GM18517 (cell line): ENCODE measurements at regions not wholly inside any gene's neighbourhood (a gene's known extent, or its start where the extent isn't known, plus 50 kb on each side); places are given as distances from the start of the nearest gene placed in this dataset.

Source experiments
- ATAC-seq: cut with Tn5 transposase; IDR thresholded peaks from one replicate; pipeline ENCODE4 v1.9.1; 2021; ENCODE audit warnings: mild to moderate bottlenecking, moderate library complexity; ENCODE audit not compliant: unreplicated experiment

- ATAC-seq: no peak
These were observed 275.8 kb upstream of the MAF start for GRCh38 chr16:79876332-79876730.

- ATAC-seq: no peak
These were observed 273.9 kb upstream of the MAF start for GRCh38 chr16:79874391-79874790.

GRCh38 chr16:79873825-79874224, 273.3 kb upstream of the MAF start:
- no peak for ATAC-seq

GRCh38 chr16:79871906-79872305, 271.4 kb upstream of the MAF start:
- ATAC-seq: no peak

GRCh38 chr16:79870016-79870886, 269.7 kb upstream of the MAF start:
- no peak for ATAC-seq

GRCh38 chr16:79869304-79870015, 268.9 kb upstream of the MAF start:
- no peak for ATAC-seq

- ATAC-seq: no peak
These were observed 268.3 kb upstream of the MAF start for GRCh38 chr16:79868841-79869240.

GRCh38 chr16:79867425-79867997, 267.0 kb upstream of the MAF start:
- ATAC-seq: no peak

GRCh38 chr16:79865918-79866317, 265.4 kb upstream of the MAF start:
- no peak for ATAC-seq

- no peak for ATAC-seq
These were observed 264.3 kb upstream of the MAF start for GRCh38 chr16:79864781-79865391.

GRCh38 chr16:79864032-79864780, 263.7 kb upstream of the MAF start:
- no peak for ATAC-seq

- no peak for ATAC-seq
These were observed 262.8 kb upstream of the MAF start for GRCh38 chr16:79863128-79864031.

- ATAC-seq: no peak
These were observed 262.1 kb upstream of the MAF start for GRCh38 chr16:79862601-79863000.

GRCh38 chr16:79856581-79856980, 256.0 kb upstream of the MAF start:
- no peak for ATAC-seq

GRCh38 chr16:79850348-79850747, 249.8 kb upstream of the MAF start:
- ATAC-seq: no peak

GRCh38 chr16:79849119-79849518, 248.6 kb upstream of the MAF start:
- ATAC-seq: no peak

GRCh38 chr16:79848719-79849118, 248.2 kb upstream of the MAF start:
- no peak for ATAC-seq

GRCh38 chr16:79847569-79847968, 247.0 kb upstream of the MAF start:
- ATAC-seq: no peak

GRCh38 chr16:79847101-79847500, 246.6 kb upstream of the MAF start:
- ATAC-seq: no peak

- no peak for ATAC-seq
These were observed 245.2 kb upstream of the MAF start for GRCh38 chr16:79845734-79846135.
